ENCODE measurements at regions not wholly inside any gene's neighbourhood (a gene's known extent, or its start where the extent isn't known, plus 50 kb on each side); places are given as distances from the start of the nearest gene placed in this dataset.

GRCh38 chr4:63919636-63920365 lies 489.4 kb downstream of the TECRL start:
- no peak for TF ChIP-seq CTCF (IDR thresholded peaks at IDR 0.05)
- no peak for TF ChIP-seq POLR2A (IDR thresholded peaks at IDR 0.05)
- no peak for TF ChIP-seq POLR2AphosphoS5 (IDR thresholded peaks at IDR 0.05)
- TF ChIP-seq EP300 (IDR thresholded peaks at IDR 0.05; ENCODE audit: low read depth): no peak
